AG09309 (cell line): ENCODE measurements at regions not wholly inside any gene's neighbourhood (a gene's known extent, or its start where the extent isn't known, plus 50 kb on each side); places are given as distances from the start of the nearest gene placed in this dataset.

Experiments used
- DNase-seq: peaks from one replicate; pipeline ENCODE4 v3.0.0-alpha.2; 2010; ENCODE audit warnings: low read depth
- H3K4me3 ChIP-seq: 2 replicates; pipeline ENCODE4 v1.5.1; 2011; ENCODE audit warnings: mild to moderate bottlenecking, low read depth, low read length, moderate library complexity; ENCODE audit not compliant: control insufficient read depth
- TF ChIP-seq, protein P1 (sequence below): IDR thresholded peaks from 2 replicates; pipeline ENCODE4 v1.5.1; 2011; ENCODE audit warnings: mild to moderate bottlenecking, low read depth, low read length, inconsistent platforms; ENCODE audit not compliant: insufficient read depth, control insufficient read depth; ENCODE audit errors: missing control alignments

DNA sequence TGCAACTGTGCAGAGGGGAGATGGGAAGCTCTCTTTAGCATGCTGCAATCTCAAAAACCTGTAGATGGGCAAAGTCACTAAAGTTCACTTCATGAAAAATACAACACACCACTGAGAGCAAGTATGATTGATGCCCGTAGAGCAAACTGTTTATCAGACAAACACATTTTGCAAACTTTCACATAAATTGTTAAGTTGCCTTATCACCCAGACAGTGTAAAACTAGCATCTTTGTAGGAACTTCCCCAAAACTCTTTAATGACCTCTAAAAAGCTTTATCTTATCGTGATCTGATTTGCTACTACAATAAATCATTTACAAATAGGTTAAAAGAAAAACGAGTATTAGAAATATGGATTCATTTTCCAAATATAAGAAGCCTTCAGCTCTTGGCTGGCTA is 391.0 kb downstream of the LMO4 start:
- TF ChIP-seq, protein P1, sequence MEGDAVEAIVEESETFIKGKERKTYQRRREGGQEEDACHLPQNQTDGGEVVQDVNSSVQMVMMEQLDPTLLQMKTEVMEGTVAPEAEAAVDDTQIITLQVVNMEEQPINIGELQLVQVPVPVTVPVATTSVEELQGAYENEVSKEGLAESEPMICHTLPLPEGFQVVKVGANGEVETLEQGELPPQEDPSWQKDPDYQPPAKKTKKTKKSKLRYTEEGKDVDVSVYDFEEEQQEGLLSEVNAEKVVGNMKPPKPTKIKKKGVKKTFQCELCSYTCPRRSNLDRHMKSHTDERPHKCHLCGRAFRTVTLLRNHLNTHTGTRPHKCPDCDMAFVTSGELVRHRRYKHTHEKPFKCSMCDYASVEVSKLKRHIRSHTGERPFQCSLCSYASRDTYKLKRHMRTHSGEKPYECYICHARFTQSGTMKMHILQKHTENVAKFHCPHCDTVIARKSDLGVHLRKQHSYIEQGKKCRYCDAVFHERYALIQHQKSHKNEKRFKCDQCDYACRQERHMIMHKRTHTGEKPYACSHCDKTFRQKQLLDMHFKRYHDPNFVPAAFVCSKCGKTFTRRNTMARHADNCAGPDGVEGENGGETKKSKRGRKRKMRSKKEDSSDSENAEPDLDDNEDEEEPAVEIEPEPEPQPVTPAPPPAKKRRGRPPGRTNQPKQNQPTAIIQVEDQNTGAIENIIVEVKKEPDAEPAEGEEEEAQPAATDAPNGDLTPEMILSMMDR = no peak
- no peak for DNase-seq

DNA sequence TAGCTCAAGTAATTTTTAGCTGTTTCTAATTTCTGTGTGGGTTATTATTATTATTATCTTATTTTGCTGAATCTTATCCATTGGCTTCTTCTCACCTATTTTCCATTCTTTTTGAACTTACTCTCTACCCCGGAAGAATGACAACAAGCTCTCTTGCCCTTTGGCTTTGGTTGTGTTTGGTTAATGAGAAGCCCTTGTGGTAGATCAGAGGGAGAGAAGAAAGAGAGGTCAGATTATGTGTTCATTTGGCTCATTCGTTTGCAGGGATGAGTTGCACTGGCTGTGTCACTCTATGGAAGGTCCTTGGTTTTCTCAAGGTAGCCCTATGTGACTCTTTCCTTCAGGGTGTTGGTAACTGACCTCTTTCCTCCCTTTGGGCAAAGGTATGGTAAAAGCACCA is 391.9 kb downstream of the LMO4 start:
- H3K4me3 ChIP-seq = no peak overlapping the region
- no peak for DNase-seq
- TF ChIP-seq, protein P1 = no peak

More for the DNA sequence above, 391.0 kb downstream of the LMO4 start:
- no peak overlapping the region for H3K4me3 ChIP-seq

DNA sequence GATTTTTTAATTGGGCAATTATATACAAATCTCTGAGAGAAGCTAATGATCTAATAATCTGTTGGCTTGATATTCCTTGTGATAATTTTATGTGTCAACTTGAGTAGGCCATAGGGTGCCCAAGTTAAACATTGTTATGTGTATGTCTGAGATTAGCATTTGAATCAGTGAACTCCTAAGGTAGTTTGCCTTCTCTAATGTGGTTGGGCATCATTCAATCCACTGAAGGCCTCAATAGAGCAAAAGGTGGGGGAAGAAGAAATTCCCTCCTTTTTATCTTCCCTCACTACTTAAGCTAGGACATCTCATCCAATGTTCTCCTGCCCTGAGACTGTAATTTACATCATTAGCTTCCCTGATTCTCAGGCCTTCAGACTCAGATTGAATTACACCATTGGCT is 394.5 kb downstream of the LMO4 start:
- DNase-seq = no peak
- TF ChIP-seq, protein P1 = no peak
- no peak overlapping the region for H3K4me3 ChIP-seq

DNA sequence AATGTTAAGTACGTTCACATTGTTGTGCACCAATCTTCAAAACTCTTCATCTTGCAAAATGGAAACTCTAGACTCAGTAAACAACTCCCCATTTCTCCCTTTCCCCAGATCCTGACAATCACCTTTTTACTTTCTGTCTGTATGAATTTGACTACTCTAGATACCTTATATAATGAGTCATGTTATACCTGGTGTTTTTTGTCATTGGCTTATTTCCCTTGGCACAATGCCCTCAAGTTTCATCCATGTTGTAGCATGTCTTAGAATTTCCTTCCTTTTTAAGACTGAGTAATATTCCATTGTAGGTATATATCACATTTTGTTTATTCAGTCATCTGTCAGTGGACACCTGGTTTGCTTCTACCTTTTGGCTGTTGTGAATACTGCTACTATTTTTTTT is 399.5 kb downstream of the LMO4 start:
- no peak overlapping the region for H3K4me3 ChIP-seq
- TF ChIP-seq, protein P1 = no peak
- DNase-seq = no peak

DNA sequence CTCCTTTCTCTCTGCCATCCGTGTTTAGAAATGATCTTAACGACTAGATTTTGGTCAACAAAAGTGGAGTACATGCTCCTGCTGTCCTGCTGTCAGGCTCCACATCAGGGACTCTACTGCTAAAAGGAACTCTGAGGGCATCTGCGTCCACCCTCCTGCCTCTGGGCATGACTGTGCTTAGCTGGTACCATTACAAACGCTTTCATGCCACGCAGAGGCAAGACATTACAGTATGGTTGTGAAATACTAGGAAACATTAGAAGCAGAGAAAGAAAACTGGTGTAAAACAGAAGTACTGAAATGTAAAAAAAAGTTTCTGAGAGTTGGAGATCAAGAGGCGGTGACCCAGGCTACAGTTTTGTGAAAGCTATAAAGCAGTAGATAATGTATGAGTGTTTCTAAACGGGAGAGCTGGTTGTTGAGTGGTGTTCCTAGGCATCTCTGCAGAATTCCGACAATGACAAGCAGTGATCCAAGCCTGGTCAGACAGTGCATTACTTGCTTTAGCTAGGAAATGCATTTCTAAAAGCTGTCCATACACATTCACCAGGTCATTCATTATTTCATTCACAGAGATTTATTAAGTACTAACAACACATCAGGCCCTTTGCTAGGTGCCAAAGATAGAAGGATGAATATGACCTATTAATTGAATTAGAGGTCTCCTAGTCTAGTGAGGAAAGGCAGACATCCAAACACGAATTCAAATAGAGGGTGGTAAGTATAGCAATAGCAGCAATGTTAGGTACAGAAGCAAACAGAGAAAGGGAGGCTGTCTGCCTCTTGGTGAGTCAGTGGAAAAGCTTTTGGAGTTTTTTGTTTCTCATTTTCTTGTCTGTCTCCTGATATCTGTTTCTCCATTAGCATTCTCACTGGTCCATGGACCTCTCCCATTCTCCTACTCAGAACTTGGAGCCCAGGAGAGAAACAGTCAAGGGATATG is 401.9 kb downstream of the LMO4 start:
- H3K4me3 ChIP-seq = no peak overlapping the region
- TF ChIP-seq, protein P1 = no peak
- no peak for DNase-seq

DNA sequence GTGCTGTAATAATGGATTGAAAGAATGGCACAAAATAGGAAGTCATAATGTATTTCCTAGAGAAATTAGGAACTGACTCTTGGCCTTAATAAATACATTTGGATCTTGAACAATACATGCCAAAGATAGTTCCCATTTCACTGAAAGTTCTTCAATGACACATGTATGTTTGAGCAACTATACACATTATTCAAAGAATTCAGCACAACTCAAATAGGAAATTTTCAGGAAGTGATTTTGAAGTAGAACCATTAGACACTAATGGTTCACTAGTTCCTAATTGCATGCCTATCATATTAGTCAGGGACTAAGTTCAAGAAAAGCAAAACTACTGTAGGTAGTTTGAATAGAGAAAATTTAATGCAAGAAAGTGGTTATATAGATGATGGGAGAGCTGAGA is 404.7 kb downstream of the LMO4 start:
- H3K4me3 ChIP-seq = no peak overlapping the region
- no peak for DNase-seq
- TF ChIP-seq, protein P1 = no peak

DNA sequence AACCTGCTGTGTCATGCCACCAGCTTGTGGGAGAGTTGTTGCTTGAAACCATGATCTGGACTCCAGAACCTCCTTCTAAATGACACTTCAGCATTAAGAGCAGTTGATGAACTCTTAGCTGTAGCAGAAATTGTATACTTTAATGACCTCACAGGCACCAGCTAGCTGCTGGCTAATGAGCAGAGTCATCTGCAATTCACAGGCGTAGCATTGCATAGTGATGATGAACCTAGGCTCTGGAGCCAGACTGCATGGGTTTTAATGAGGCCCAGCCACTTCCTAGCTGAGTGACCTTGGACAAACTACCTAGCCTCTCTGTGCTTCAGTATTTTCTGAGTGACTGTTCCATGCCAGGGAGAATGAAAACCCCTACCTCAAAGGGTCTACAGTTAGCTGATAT is 407.1 kb downstream of the LMO4 start:
- no peak overlapping the region for H3K4me3 ChIP-seq
- TF ChIP-seq, protein P1 = no peak
- no peak for DNase-seq
